KMS-11 (cell line): ENCODE measurements at regions not wholly inside any gene's neighbourhood (a gene's known extent, or its start where the extent isn't known, plus 50 kb on each side); places are given as distances from the start of the nearest gene placed in this dataset.

Experiments used
- H2AFZ ChIP-seq: fragments of 200-600 bp; sonication (generic); 2 replicates; pipeline ENCODE4 v1.6.1; 2016; ENCODE audit warnings: antibody characterized with exemption, mixed run types, low read depth
- H3K27ac ChIP-seq: fragments of 200-600 bp; sonication (generic); 2 replicates; pipeline ENCODE4 v1.6.1; 2016; ENCODE audit warnings: mild to moderate bottlenecking, mixed run types
- H3K27me3 ChIP-seq: fragments of 200-600 bp; sonication (generic); 2 replicates; pipeline ENCODE4 v1.6.1; 2017; ENCODE audit warnings: mild to moderate bottlenecking, low read depth, mixed run types, moderate library complexity; ENCODE audit not compliant: insufficient read depth
- H3K36me3 ChIP-seq: fragments of 200-600 bp; sonication (generic); 2 replicates; pipeline ENCODE4 v1.6.1; 2017; ENCODE audit warnings: mild to moderate bottlenecking, mixed run types; ENCODE audit not compliant: insufficient read depth
- H3K4me1 ChIP-seq: fragments of 200-600 bp; sonication (generic); 2 replicates; pipeline ENCODE4 v1.6.1; 2016; ENCODE audit warnings: mild to moderate bottlenecking, low read depth, mixed run types; ENCODE audit not compliant: poor library complexity, severe bottlenecking
- H3K4me2 ChIP-seq: fragments of 200-600 bp; sonication (generic); 2 replicates; pipeline ENCODE4 v1.7.0; 2016; ENCODE audit warnings: mild to moderate bottlenecking, mixed run types
- H3K4me3 ChIP-seq: fragments of 200-600 bp; sonication (generic); IDR thresholded peaks from 2 replicates; pipeline ENCODE4 v1.6.1; 2017; ENCODE audit warnings: low read depth, low read length, mixed read lengths; ENCODE audit not compliant: insufficient read depth
- H3K79me2 ChIP-seq: fragments of 200-600 bp; sonication (generic); 2 replicates; pipeline ENCODE4 v1.6.1; 2016; ENCODE audit warnings: low read depth, mixed run types; ENCODE audit not compliant: insufficient read depth
- H3K9ac ChIP-seq: fragments of 200-600 bp; sonication (generic); 2 replicates; pipeline ENCODE4 v1.6.1; 2016; ENCODE audit warnings: mild to moderate bottlenecking, mixed run types
- H4K20me1 ChIP-seq: fragments of 200-600 bp; sonication (generic); 2 replicates; pipeline ENCODE4 v1.6.1; 2016; ENCODE audit warnings: mild to moderate bottlenecking, mixed run types; ENCODE audit not compliant: insufficient read depth
- TF ChIP-seq, protein P1 (sequence below): fragments of 200-600 bp; sonication (generic); conservative IDR thresholded peaks from 2 replicates; pipeline ENCODE4 v1.6.1; 2017; ENCODE audit warnings: low read depth, mild to moderate bottlenecking, antibody characterized with exemption, low read length, moderate library complexity, mixed read lengths

DNA sequence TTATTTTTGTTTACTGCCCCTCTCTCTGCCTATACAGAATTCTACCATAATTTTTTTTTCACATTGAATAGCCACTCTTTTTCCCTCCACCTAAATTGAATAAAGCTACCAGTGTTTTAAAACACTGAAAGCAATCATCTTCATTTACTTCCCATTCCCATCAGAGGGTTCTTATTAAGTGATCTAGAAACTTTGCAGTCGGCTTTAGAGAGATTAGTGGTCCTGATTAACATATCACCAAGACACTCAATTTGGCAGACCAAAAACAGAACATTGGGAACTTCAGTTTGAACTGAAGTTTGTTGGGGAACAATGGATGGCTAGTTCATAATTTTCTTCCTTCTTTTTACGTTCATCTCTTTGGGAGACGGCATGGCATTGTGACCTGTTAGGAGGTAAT lies 249.5 kb downstream of the CBLN4 start:
- Histone ChIP-seq H3K4me3 (no peak overlapping the region), H3K79me2 (no peaks in the 10 kb centered on the region)

DNA sequence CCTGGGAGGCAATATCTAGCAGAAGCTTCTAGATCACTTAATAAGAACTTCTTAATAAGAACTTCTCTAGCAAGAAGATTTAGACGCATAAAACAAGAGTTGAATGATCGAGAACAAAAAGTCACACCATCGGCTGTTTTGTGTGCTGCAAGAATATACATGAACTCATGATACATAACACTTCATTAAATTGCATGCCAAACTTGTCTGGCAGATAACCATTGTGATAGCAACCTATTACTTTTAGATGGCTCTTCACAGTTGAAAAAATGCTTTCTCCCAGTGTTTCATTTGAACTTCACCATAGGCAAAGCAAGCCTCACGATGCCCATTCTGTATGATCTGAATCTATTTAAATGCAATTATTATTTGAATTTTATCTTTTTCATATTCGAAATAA lies 249.9 kb downstream of the CBLN4 start:
- no peak overlapping the region for H3K27ac ChIP-seq
- H3K4me2 ChIP-seq = no peak overlapping the region

More for the DNA sequence above, 249.5 kb downstream of the CBLN4 start:
- TF ChIP-seq, protein P1, sequence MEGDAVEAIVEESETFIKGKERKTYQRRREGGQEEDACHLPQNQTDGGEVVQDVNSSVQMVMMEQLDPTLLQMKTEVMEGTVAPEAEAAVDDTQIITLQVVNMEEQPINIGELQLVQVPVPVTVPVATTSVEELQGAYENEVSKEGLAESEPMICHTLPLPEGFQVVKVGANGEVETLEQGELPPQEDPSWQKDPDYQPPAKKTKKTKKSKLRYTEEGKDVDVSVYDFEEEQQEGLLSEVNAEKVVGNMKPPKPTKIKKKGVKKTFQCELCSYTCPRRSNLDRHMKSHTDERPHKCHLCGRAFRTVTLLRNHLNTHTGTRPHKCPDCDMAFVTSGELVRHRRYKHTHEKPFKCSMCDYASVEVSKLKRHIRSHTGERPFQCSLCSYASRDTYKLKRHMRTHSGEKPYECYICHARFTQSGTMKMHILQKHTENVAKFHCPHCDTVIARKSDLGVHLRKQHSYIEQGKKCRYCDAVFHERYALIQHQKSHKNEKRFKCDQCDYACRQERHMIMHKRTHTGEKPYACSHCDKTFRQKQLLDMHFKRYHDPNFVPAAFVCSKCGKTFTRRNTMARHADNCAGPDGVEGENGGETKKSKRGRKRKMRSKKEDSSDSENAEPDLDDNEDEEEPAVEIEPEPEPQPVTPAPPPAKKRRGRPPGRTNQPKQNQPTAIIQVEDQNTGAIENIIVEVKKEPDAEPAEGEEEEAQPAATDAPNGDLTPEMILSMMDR = no peak
- Histone ChIP-seq H3K27me3 (no peaks in the 10 kb centered on the region), H3K36me3 (no peaks in the 10 kb centered on the region; the same call in 1 of the 2 replicates), H4K20me1 (no peaks in the 10 kb centered on the region), H3K9ac (no peak overlapping the region), H2AFZ (no peak overlapping the region), H3K27ac (no peak overlapping the region), H3K4me2 (no peak overlapping the region), H3K4me1 (no peaks in the 10 kb centered on the region)

DNA sequence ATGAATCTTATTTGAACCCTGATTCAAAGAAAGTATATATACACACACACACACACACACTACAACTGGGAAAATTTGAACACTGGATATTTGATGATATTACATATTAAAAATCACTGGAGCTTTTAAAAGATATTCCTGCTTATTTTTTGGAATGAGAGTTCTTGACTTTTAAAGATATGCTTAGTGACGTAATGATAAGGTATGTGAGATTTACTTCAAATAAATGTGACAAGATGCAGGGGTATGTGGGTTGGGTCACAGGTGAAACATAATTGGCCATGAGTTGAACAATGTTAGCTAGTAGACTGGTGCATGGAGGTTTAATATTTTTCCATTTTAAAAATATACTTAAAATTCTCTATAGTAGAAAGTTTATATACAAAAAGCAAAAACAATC lies 258.6 kb downstream of the CBLN4 start:
- TF ChIP-seq, protein P1 = no peak
- no peak overlapping the region for H2AFZ ChIP-seq
- no peaks in the 10 kb centered on the region for H3K27me3 ChIP-seq
- no peak overlapping the region for H3K4me3 ChIP-seq
- H3K27ac ChIP-seq = no peak overlapping the region
- H4K20me1 ChIP-seq = no peaks in the 10 kb centered on the region
- H3K36me3 ChIP-seq = no peaks in the 10 kb centered on the region
- no peak overlapping the region for H3K9ac ChIP-seq
- H3K79me2 ChIP-seq = no peaks in the 10 kb centered on the region
- H3K4me1 ChIP-seq = no peaks in the 10 kb centered on the region
- H3K4me2 ChIP-seq = no peak overlapping the region

More for the DNA sequence above, 249.9 kb downstream of the CBLN4 start:
- H4K20me1 ChIP-seq = no peaks in the 10 kb centered on the region
- TF ChIP-seq, protein P1 = no peak
- no peaks in the 10 kb centered on the region for H3K27me3 ChIP-seq
- no peak overlapping the region for H2AFZ ChIP-seq
- no peaks in the 10 kb centered on the region; the same call in 1 of the 2 replicates for H3K36me3 ChIP-seq
- H3K79me2 ChIP-seq = no peaks in the 10 kb centered on the region
- no peak overlapping the region for H3K9ac ChIP-seq
- H3K4me1 ChIP-seq = no peaks in the 10 kb centered on the region
- no peak overlapping the region for H3K4me3 ChIP-seq

DNA sequence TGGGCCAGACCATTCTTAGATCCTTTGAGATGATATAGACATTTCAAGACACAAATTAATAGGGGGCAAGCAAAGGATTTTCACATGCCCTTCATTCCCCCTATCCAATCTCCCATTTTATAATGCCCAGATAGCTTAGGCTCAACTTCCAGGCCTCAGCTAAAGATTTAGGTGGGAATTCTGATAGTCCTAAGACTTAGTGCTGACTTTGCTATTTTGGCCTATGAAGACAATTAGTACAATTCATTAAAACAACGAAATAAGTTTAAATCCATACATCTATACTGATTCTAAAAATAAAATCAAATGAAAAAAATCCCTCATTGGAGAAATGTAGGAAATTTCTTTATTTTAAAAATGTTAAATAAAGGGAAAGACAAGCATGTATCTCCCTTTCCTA lies 259.5 kb downstream of the CBLN4 start:
- H3K27me3 ChIP-seq = no peaks in the 10 kb centered on the region
- no peak overlapping the region for H3K27ac ChIP-seq
- no peaks in the 10 kb centered on the region for H3K36me3 ChIP-seq
- no peaks in the 10 kb centered on the region for H3K79me2 ChIP-seq
- H3K4me1 ChIP-seq = no peaks in the 10 kb centered on the region
- H3K4me3 ChIP-seq = no peak overlapping the region
- no peaks in the 10 kb centered on the region for H4K20me1 ChIP-seq
- TF ChIP-seq, protein P1 = no peak
- no peak overlapping the region for H2AFZ ChIP-seq
- no peak overlapping the region for H3K9ac ChIP-seq
- H3K4me2 ChIP-seq = no peak overlapping the region

DNA sequence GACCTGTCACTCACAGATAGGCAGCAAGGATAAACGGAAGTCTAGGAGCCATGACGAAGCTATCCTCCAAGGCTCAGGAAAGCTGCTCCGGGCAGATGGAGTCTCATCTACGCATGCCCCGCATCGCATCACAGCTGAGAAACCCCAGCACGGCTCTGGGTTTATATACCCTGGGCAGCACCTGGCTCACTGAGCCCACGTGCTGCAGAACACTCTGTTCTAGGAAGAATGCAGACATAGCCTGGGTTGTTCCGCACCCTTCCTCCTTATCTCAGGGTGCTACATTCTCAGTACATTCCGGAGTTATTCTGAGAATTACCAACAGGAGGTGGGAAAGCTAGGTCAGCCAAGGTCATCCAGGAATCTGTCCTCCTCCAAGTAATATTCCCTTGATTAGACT lies 260.4 kb downstream of the CBLN4 start:
- TF ChIP-seq, protein P1 = no peak
- Histone ChIP-seq H3K27ac (no peak overlapping the region), H3K4me3 (no peak overlapping the region), H2AFZ (no peak overlapping the region), H3K9ac (no peak overlapping the region), H3K4me1 (no peaks in the 10 kb centered on the region), H4K20me1 (no peaks in the 10 kb centered on the region), H3K79me2 (no peaks in the 10 kb centered on the region), H3K27me3 (no peaks in the 10 kb centered on the region), H3K4me2 (no peak overlapping the region), H3K36me3 (no peaks in the 10 kb centered on the region)
